ENCODE measurements at regions not wholly inside any gene's neighbourhood (a gene's known extent, or its start where the extent isn't known, plus 50 kb on each side); places are given as distances from the start of the nearest gene placed in this dataset.

GRCh38 chr14:104524726-104525125, 54.8 kb upstream of the C14orf180 start:
- TF ChIP-seq ELF4 (IDR thresholded peaks at IDR 0.05), result no peak
- no peak for TF ChIP-seq FOXM1 (IDR thresholded peaks at IDR 0.05; ENCODE audit: borderline replicate concordance)
- no peak for TF ChIP-seq FOXK2 (IDR thresholded peaks at IDR 0.05)
- TF ChIP-seq HDGF (IDR thresholded peaks at IDR 0.05; ENCODE audit: borderline replicate concordance), result no peak
- TF ChIP-seq SP1 (IDR thresholded peaks at IDR 0.05), result no peak
- no peak for TF ChIP-seq ZNF384 (IDR thresholded peaks at IDR 0.05)
- TF ChIP-seq TARDBP (IDR thresholded peaks at IDR 0.05), result no peak
- no peak for TF ChIP-seq L3MBTL2 (conservative IDR thresholded peaks at IDR 0.05)
- TF ChIP-seq PKNOX1 (IDR thresholded peaks at IDR 0.05), result no peak
- TF ChIP-seq FOXA1 (IDR thresholded peaks at IDR 0.05), result no peak
- TF ChIP-seq SUZ12 (IDR thresholded peaks at IDR 0.05), result no peak

Measured in HEK293T (cell line).